KMS-11 (cell line): ENCODE measurements at regions not wholly inside any gene's neighbourhood (a gene's known extent, or its start where the extent isn't known, plus 50 kb on each side); places are given as distances from the start of the nearest gene placed in this dataset.

Experiments used
- H2AFZ ChIP-seq: fragments of 200-600 bp; sonication (generic); 2 replicates; pipeline ENCODE4 v1.6.1; 2016; ENCODE audit warnings: antibody characterized with exemption, mixed run types, low read depth
- H3K27ac ChIP-seq: fragments of 200-600 bp; sonication (generic); 2 replicates; pipeline ENCODE4 v1.6.1; 2016; ENCODE audit warnings: mild to moderate bottlenecking, mixed run types
- H3K27me3 ChIP-seq: fragments of 200-600 bp; sonication (generic); 2 replicates; pipeline ENCODE4 v1.6.1; 2017; ENCODE audit warnings: mild to moderate bottlenecking, low read depth, mixed run types, moderate library complexity; ENCODE audit not compliant: insufficient read depth
- H3K36me3 ChIP-seq: fragments of 200-600 bp; sonication (generic); 2 replicates; pipeline ENCODE4 v1.6.1; 2017; ENCODE audit warnings: mild to moderate bottlenecking, mixed run types; ENCODE audit not compliant: insufficient read depth
- H3K4me1 ChIP-seq: fragments of 200-600 bp; sonication (generic); 2 replicates; pipeline ENCODE4 v1.6.1; 2016; ENCODE audit warnings: mild to moderate bottlenecking, low read depth, mixed run types; ENCODE audit not compliant: poor library complexity, severe bottlenecking
- H3K4me2 ChIP-seq: fragments of 200-600 bp; sonication (generic); 2 replicates; pipeline ENCODE4 v1.7.0; 2016; ENCODE audit warnings: mild to moderate bottlenecking, mixed run types
- H3K4me3 ChIP-seq: fragments of 200-600 bp; sonication (generic); IDR thresholded peaks from 2 replicates; pipeline ENCODE4 v1.6.1; 2017; ENCODE audit warnings: low read depth, low read length, mixed read lengths; ENCODE audit not compliant: insufficient read depth
- H3K79me2 ChIP-seq: fragments of 200-600 bp; sonication (generic); 2 replicates; pipeline ENCODE4 v1.6.1; 2016; ENCODE audit warnings: low read depth, mixed run types; ENCODE audit not compliant: insufficient read depth
- H3K9ac ChIP-seq: fragments of 200-600 bp; sonication (generic); 2 replicates; pipeline ENCODE4 v1.6.1; 2016; ENCODE audit warnings: mild to moderate bottlenecking, mixed run types
- H4K20me1 ChIP-seq: fragments of 200-600 bp; sonication (generic); 2 replicates; pipeline ENCODE4 v1.6.1; 2016; ENCODE audit warnings: mild to moderate bottlenecking, mixed run types; ENCODE audit not compliant: insufficient read depth
- CTCF ChIP-seq: fragments of 200-600 bp; sonication (generic); conservative IDR thresholded peaks from 2 replicates; pipeline ENCODE4 v1.6.1; 2017; ENCODE audit warnings: low read depth, mild to moderate bottlenecking, antibody characterized with exemption, low read length, moderate library complexity, mixed read lengths

- Histone ChIP-seq H3K9ac (no peak overlapping the region), H3K79me2 (no peaks in the 10 kb centered on the region), H3K36me3 (no peaks in the 10 kb centered on the region), H3K4me3 (no peak overlapping the region), H2AFZ (no peak overlapping the region), H4K20me1 (no peaks in the 10 kb centered on the region), H3K27ac (no peak overlapping the region), H3K27me3 (no peaks in the 10 kb centered on the region), H3K4me1 (no peaks in the 10 kb centered on the region), H3K4me2 (no peak overlapping the region)
- no peak for TF ChIP-seq CTCF
Observed at GRCh38 chr10:128981881-128982615, 485.0 kb upstream of the MGMT start.

DNA sequence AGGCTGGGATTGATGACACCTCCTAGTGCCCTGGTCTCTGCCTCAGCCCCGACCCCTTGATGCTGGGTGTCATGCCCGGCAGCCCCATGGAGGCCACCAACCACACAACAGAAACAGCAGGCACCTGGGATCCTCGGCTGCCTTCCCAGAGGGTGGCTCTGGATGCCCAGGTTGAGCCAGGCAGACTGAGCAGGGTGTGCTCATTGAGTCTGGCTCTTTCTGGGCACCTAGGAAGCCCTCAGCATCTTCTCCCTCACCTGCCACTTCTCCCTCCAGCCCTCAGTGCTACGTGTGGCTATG lies 484.5 kb upstream of the MGMT start:
- no peak overlapping the region for H3K9ac ChIP-seq
- no peaks in the 10 kb centered on the region for H3K36me3 ChIP-seq
- TF ChIP-seq CTCF: no peak
- H3K79me2 ChIP-seq: no peaks in the 10 kb centered on the region
- H2AFZ ChIP-seq: no peak overlapping the region
- no peak overlapping the region for H3K4me2 ChIP-seq
- no peaks in the 10 kb centered on the region for H4K20me1 ChIP-seq
- H3K4me3 ChIP-seq: no peak overlapping the region
- H3K4me1 ChIP-seq: no peaks in the 10 kb centered on the region
- no peaks in the 10 kb centered on the region for H3K27me3 ChIP-seq
- H3K27ac ChIP-seq: no peak overlapping the region

GRCh38 chr10:128985036-128985435 lies 482.0 kb upstream of the MGMT start:
- Histone ChIP-seq H3K4me1 (no peaks in the 10 kb centered on the region), H2AFZ (no peak overlapping the region), H3K4me2 (no peak overlapping the region), H3K9ac (no peak overlapping the region), H3K4me3 (no peak overlapping the region), H3K36me3 (no peaks in the 10 kb centered on the region), H3K79me2 (no peaks in the 10 kb centered on the region), H4K20me1 (no peaks in the 10 kb centered on the region), H3K27me3 (no peaks in the 10 kb centered on the region), H3K27ac (no peak overlapping the region)
- TF ChIP-seq CTCF: no peak

- H3K9ac ChIP-seq: no peak overlapping the region
Observed at GRCh38 chr10:128990986-128991385, 476.1 kb upstream of the MGMT start.

More at GRCh38 chr10:128990986-128991385, 476.1 kb upstream of the MGMT start:
- no peaks in the 10 kb centered on the region for H3K79me2 ChIP-seq
- no peak for TF ChIP-seq CTCF
- H3K4me2 ChIP-seq: no peak overlapping the region
- peaks cover 5% of the 10 kb centered on the region for H3K4me1 ChIP-seq
- no peak overlapping the region for H3K4me3 ChIP-seq
- H3K36me3 ChIP-seq: no peaks in the 10 kb centered on the region
- no peak overlapping the region for H2AFZ ChIP-seq
- no peak overlapping the region for H3K27ac ChIP-seq
- H3K27me3 ChIP-seq: no peaks in the 10 kb centered on the region
- H4K20me1 ChIP-seq: no peaks in the 10 kb centered on the region
